Nephron progenitor cell (in vitro differentiated cells): ENCODE measurements at regions not wholly inside any gene's neighbourhood (a gene's known extent, or its start where the extent isn't known, plus 50 kb on each side); places are given as distances from the start of the nearest gene placed in this dataset.

Experiments
- DNase-seq: peaks from one replicate; pipeline ENCODE4 v3.0.0; 2021
- H3K27ac Mint-ChIP-seq: 2 replicates; pipeline ENCODE4 v1.8.0; 2021; ENCODE audit warnings: mild to moderate bottlenecking, moderate library complexity, mixed read lengths
- H3K27me3 Mint-ChIP-seq: 2 replicates; pipeline ENCODE4 v1.8.0; 2021; ENCODE audit warnings: mild to moderate bottlenecking, low read depth, mixed read lengths; ENCODE audit not compliant: poor library complexity
- H3K36me3 Mint-ChIP-seq: 2 replicates; pipeline ENCODE4 v1.8.0; 2021; ENCODE audit warnings: low read depth, mixed read lengths
- H3K4me1 Mint-ChIP-seq: 2 replicates; pipeline ENCODE4 v1.8.0; 2021; ENCODE audit warnings: mixed read lengths
- H3K4me3 Mint-ChIP-seq: 2 replicates; pipeline ENCODE4 v1.8.0; 2021; ENCODE audit warnings: mild to moderate bottlenecking, moderate library complexity, mixed read lengths
- H3K9me3 Mint-ChIP-seq: 2 replicates; pipeline ENCODE4 v1.8.0; 2021; ENCODE audit warnings: mild to moderate bottlenecking, moderate library complexity, mixed read lengths
- TF ChIP-seq, protein P1 (sequence below): fragments of 200-600 bp; sonication (generic); IDR thresholded peaks from 2 replicates; pipeline ENCODE4 v1.5.0; 2021; ENCODE audit warnings: antibody characterized with exemption

GRCh38 chr1:79808816-79809475, 802.4 kb upstream of the ADGRL4 start:
- no peak for DNase-seq
- Mint-ChIP-seq H3K4me3 (no peak overlapping the region), H3K36me3 (no peaks in the 10 kb centered on the region), H3K9me3 (no peaks in the 10 kb centered on the region), H3K27ac (no peak overlapping the region), H3K4me1 (no peaks in the 10 kb centered on the region), H3K27me3 (no peaks in the 10 kb centered on the region)
- TF ChIP-seq, protein P1, sequence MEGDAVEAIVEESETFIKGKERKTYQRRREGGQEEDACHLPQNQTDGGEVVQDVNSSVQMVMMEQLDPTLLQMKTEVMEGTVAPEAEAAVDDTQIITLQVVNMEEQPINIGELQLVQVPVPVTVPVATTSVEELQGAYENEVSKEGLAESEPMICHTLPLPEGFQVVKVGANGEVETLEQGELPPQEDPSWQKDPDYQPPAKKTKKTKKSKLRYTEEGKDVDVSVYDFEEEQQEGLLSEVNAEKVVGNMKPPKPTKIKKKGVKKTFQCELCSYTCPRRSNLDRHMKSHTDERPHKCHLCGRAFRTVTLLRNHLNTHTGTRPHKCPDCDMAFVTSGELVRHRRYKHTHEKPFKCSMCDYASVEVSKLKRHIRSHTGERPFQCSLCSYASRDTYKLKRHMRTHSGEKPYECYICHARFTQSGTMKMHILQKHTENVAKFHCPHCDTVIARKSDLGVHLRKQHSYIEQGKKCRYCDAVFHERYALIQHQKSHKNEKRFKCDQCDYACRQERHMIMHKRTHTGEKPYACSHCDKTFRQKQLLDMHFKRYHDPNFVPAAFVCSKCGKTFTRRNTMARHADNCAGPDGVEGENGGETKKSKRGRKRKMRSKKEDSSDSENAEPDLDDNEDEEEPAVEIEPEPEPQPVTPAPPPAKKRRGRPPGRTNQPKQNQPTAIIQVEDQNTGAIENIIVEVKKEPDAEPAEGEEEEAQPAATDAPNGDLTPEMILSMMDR = no peak

DNA sequence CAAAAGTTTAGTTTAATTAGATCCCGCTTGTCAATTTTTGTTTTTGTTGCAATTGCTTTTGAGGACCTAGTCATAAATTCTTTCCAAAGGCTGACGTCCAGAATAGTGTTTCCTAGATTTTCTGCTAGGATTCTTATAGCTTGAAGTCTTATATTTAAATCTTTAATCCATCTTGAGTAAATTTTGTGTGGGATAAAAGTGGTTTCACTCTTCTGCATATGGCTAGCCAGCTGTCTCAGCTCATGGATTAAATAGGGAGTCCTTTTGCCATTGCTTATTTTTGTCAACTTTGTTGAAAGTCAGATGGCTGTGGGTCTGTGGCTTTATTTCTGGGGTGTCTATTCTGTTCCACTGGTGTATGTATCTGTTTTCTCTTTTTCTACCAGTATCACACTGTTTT, 801.3 kb upstream of the ADGRL4 start:
- H3K4me1 Mint-ChIP-seq = peaks cover 9% of the 10 kb centered on the region
- DNase-seq = no peak
- no peaks in the 10 kb centered on the region for H3K9me3 Mint-ChIP-seq
- no peaks in the 10 kb centered on the region for H3K27me3 Mint-ChIP-seq
- no peak overlapping the region for H3K4me3 Mint-ChIP-seq
- no peaks in the 10 kb centered on the region for H3K36me3 Mint-ChIP-seq
- no peak overlapping the region for H3K27ac Mint-ChIP-seq
- TF ChIP-seq, protein P1 = no peak

GRCh38 chr1:79797487-79797886, 791.0 kb upstream of the ADGRL4 start:
- Mint-ChIP-seq H3K27ac (no peak overlapping the region), H3K4me3 (no peak overlapping the region), H3K36me3 (no peaks in the 10 kb centered on the region), H3K4me1 (peaks cover 5% of the 10 kb centered on the region), H3K9me3 (peaks cover 18% of the 10 kb centered on the region), H3K27me3 (no peaks in the 10 kb centered on the region)
- TF ChIP-seq, protein P1 = no peak
- DNase-seq = no peak

DNA sequence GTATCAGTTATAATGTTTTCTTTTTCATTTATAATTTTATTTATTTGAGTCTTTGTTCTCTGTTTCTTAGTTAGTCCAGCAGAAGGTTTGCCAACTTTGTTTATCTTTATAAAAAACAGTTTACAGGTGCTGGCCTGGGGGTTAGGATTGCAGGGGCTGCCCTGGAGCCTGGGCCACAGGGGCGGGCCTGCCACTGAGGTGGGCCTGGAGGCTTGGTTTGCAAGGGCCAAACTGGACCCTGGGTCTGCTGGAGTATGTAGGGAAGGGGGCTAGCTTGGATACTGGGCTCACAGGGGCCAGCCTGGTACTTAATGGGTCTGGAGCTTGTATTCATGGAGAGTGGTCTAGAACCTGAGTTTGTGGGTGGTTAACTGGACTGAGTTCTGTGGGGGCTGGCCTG, 789.9 kb upstream of the ADGRL4 start:
- H3K27ac Mint-ChIP-seq = no peak overlapping the region
- H3K4me1 Mint-ChIP-seq = peaks cover 9% of the 10 kb centered on the region
- H3K4me3 Mint-ChIP-seq = no peak overlapping the region
- no peak for DNase-seq
- peaks cover 18% of the 10 kb centered on the region for H3K9me3 Mint-ChIP-seq
- no peaks in the 10 kb centered on the region for H3K36me3 Mint-ChIP-seq
- TF ChIP-seq, protein P1 = no peak
- H3K27me3 Mint-ChIP-seq = no peaks in the 10 kb centered on the region

DNA sequence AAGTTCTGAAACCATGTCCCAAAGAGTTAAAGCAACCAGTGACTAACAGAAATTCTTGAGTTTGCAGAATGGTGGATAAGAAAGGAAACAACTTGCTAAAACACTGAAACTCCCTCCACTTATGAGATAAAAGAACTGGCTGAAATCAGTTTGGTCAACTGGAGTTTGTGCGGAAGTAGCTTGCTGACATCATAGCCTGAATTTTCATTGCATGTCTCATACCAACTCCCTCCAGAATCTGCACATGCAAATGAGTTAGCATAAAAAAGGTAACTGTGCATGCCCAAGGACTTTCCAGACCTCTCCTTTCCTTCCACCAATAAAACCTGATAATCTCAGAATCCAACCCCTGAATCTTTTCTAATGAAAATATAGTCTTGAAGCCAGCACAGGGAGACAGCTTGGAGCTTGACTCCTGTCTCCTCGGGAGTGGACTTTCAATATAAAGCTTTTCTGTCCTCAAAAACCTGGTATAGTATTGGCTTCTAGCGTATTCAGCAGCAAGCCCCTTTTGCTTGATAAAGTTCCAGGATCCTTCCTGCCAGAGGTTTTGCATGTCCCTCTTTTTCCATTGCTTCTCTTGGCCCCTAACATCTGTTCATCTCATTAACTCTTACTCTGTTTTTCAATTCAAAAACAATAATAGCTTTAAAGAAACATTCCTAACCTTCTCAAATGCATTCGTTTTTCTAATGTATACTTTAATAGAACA, 785.8 kb upstream of the ADGRL4 start:
- H3K27me3 Mint-ChIP-seq = no peaks in the 10 kb centered on the region
- H3K4me3 Mint-ChIP-seq = no peak overlapping the region
- no peak for DNase-seq
- H3K36me3 Mint-ChIP-seq = no peaks in the 10 kb centered on the region
- H3K27ac Mint-ChIP-seq = no peak overlapping the region
- TF ChIP-seq, protein P1 = no peak
- H3K9me3 Mint-ChIP-seq = peaks cover 18% of the 10 kb centered on the region
- peaks cover 25% of the 10 kb centered on the region for H3K4me1 Mint-ChIP-seq
